ENCODE measurements at regions not wholly inside any gene's neighbourhood (a gene's known extent, or its start where the extent isn't known, plus 50 kb on each side); places are given as distances from the start of the nearest gene placed in this dataset.

- Histone ChIP-seq H3K9me3 (replicated peaks) (no peaks in the 10 kb centered on the region), H3K4me3 (no peak overlapping the region), H3K4me1 (replicated peaks) (peaks cover 37% of the 10 kb centered on the region), H3K27ac (no peak overlapping the region), H3K36me3 (no peaks in the 10 kb centered on the region), H3K27me3 (replicated peaks) (no peaks in the 10 kb centered on the region)
- no peak for DNase-seq (ENCODE audit: low read depth in 1 of 2, low spot score in 2 of 2)
Observed at GRCh38 chr10:62578916-62579315, 204.7 kb downstream of the ZNF365 start.

- DNase-seq (ENCODE audit: low read depth in 1 of 2, low spot score in 2 of 2), result no peak
- Histone ChIP-seq H3K4me3 (no peak overlapping the region), H3K4me1 (replicated peaks) (peaks cover 50% of the 10 kb centered on the region), H3K36me3 (no peaks in the 10 kb centered on the region), H3K27me3 (replicated peaks) (no peaks in the 10 kb centered on the region), H3K9me3 (replicated peaks) (no peaks in the 10 kb centered on the region), H3K27ac (no peak overlapping the region)
Observed at GRCh38 chr10:62580396-62580795, 206.2 kb downstream of the ZNF365 start.

GRCh38 chr10:62581351-62581750 lies 207.2 kb downstream of the ZNF365 start:
- Histone ChIP-seq H3K4me1 (replicated peaks) (peaks cover 58% of the 10 kb centered on the region), H3K4me3 (no peak overlapping the region), H3K9me3 (replicated peaks) (no peaks in the 10 kb centered on the region), H3K27me3 (replicated peaks) (no peaks in the 10 kb centered on the region), H3K27ac (no peak overlapping the region), H3K36me3 (no peaks in the 10 kb centered on the region)
- DNase-seq (ENCODE audit: low read depth in 1 of 2, low spot score in 2 of 2), result no peak

GRCh38 chr10:62582101-62582705 lies 208.0 kb downstream of the ZNF365 start:
- Histone ChIP-seq H3K27ac (peak overlapping the region; percentile 82), H3K27me3 (replicated peaks) (no peaks in the 10 kb centered on the region)

GRCh38 chr10:62582804-62583208 lies 208.6 kb downstream of the ZNF365 start:
- H3K27me3 ChIP-seq (replicated peaks), result no peaks in the 10 kb centered on the region
- H3K9me3 ChIP-seq (replicated peaks), result no peaks in the 10 kb centered on the region
- DNase-seq (ENCODE audit: low read depth in 1 of 2, low spot score in 2 of 2), result peak; percentile 74 to 86
- H3K4me1 ChIP-seq (replicated peaks), result peaks cover 49% of the 10 kb centered on the region
- H3K36me3 ChIP-seq, result no peaks in the 10 kb centered on the region
- no peak overlapping the region for H3K4me3 ChIP-seq
- peak overlapping the region; percentile 82 for H3K27ac ChIP-seq

More at GRCh38 chr10:62582101-62582705, 208.0 kb downstream of the ZNF365 start:
- Histone ChIP-seq H3K4me3 (no peak overlapping the region), H3K4me1 (replicated peaks) (peaks cover 55% of the 10 kb centered on the region), H3K9me3 (replicated peaks) (no peaks in the 10 kb centered on the region), H3K36me3 (no peaks in the 10 kb centered on the region)
- DNase-seq (ENCODE audit: low read depth in 1 of 2, low spot score in 2 of 2), result no peak

- Histone ChIP-seq H3K36me3 (no peaks in the 10 kb centered on the region), H3K27ac (peak overlapping the region; percentile 82), H3K4me3 (no peak overlapping the region), H3K4me1 (replicated peaks) (peaks cover 45% of the 10 kb centered on the region), H3K9me3 (replicated peaks) (no peaks in the 10 kb centered on the region), H3K27me3 (replicated peaks) (no peaks in the 10 kb centered on the region)
- peak; percentile 86 to 91 for DNase-seq (ENCODE audit: low read depth in 1 of 2, low spot score in 2 of 2)
Observed at GRCh38 chr10:62583876-62584615, 209.9 kb downstream of the ZNF365 start.

- no peak overlapping the region for H3K4me3 ChIP-seq
- H3K4me1 ChIP-seq (replicated peaks), result peaks cover 45% of the 10 kb centered on the region
- no peaks in the 10 kb centered on the region for H3K9me3 ChIP-seq (replicated peaks)
- no peaks in the 10 kb centered on the region for H3K36me3 ChIP-seq
- no peak for DNase-seq (ENCODE audit: low read depth in 1 of 2, low spot score in 2 of 2)
- H3K27ac ChIP-seq, result peak overlapping the region; percentile 6
- no peaks in the 10 kb centered on the region for H3K27me3 ChIP-seq (replicated peaks)
Observed at GRCh38 chr10:62584731-62585130, 210.6 kb downstream of the ZNF365 start.

- peaks cover 49% of the 10 kb centered on the region for H3K4me1 ChIP-seq (replicated peaks)
- H3K36me3 ChIP-seq, result no peaks in the 10 kb centered on the region
- peak overlapping the region; percentile 6 for H3K27ac ChIP-seq
- H3K4me3 ChIP-seq, result no peak overlapping the region
- no peak for DNase-seq (ENCODE audit: low read depth in 1 of 2, low spot score in 2 of 2)
- no peaks in the 10 kb centered on the region for H3K9me3 ChIP-seq (replicated peaks)
- H3K27me3 ChIP-seq (replicated peaks), result no peaks in the 10 kb centered on the region
Observed at GRCh38 chr10:62585211-62585775, 211.1 kb downstream of the ZNF365 start.

GRCh38 chr10:62587011-62587410 lies 212.8 kb downstream of the ZNF365 start:
- peaks cover 47% of the 10 kb centered on the region for H3K4me1 ChIP-seq (replicated peaks)
- no peak overlapping the region for H3K27ac ChIP-seq
- DNase-seq (ENCODE audit: low read depth in 1 of 2, low spot score in 2 of 2), result no peak
- H3K4me3 ChIP-seq, result no peak overlapping the region
- no peaks in the 10 kb centered on the region for H3K27me3 ChIP-seq (replicated peaks)
- H3K9me3 ChIP-seq (replicated peaks), result no peaks in the 10 kb centered on the region
- no peaks in the 10 kb centered on the region for H3K36me3 ChIP-seq

GRCh38 chr10:62588116-62588515 lies 213.9 kb downstream of the ZNF365 start:
- Histone ChIP-seq H3K4me1 (replicated peaks) (peaks cover 36% of the 10 kb centered on the region), H3K27ac (no peak overlapping the region), H3K4me3 (no peak overlapping the region), H3K9me3 (replicated peaks) (no peaks in the 10 kb centered on the region), H3K27me3 (replicated peaks) (no peaks in the 10 kb centered on the region), H3K36me3 (no peaks in the 10 kb centered on the region)
- no peak for DNase-seq (ENCODE audit: low read depth in 1 of 2, low spot score in 2 of 2)

GRCh38 chr10:62589689-62590088 lies 214.8 kb upstream of the ADO start:
- DNase-seq (ENCODE audit: low read depth in 1 of 2, low spot score in 2 of 2), result no peak
- H3K4me3 ChIP-seq, result no peak overlapping the region
- no peaks in the 10 kb centered on the region for H3K36me3 ChIP-seq
- no peak overlapping the region for H3K27ac ChIP-seq
- no peaks in the 10 kb centered on the region for H3K9me3 ChIP-seq (replicated peaks)
- peaks cover 22% of the 10 kb centered on the region for H3K4me1 ChIP-seq (replicated peaks)
- no peaks in the 10 kb centered on the region for H3K27me3 ChIP-seq (replicated peaks)

GRCh38 chr10:62590306-62590705 lies 214.2 kb upstream of the ADO start:
- Histone ChIP-seq H3K4me1 (replicated peaks) (peaks cover 16% of the 10 kb centered on the region), H3K9me3 (replicated peaks) (no peaks in the 10 kb centered on the region), H3K36me3 (no peaks in the 10 kb centered on the region), H3K27me3 (replicated peaks) (no peaks in the 10 kb centered on the region), H3K4me3 (no peak overlapping the region), H3K27ac (no peak overlapping the region)
- DNase-seq (ENCODE audit: low read depth in 1 of 2, low spot score in 2 of 2), result no peak

- H3K4me3 ChIP-seq, result no peak overlapping the region
- no peaks in the 10 kb centered on the region for H3K9me3 ChIP-seq (replicated peaks)
- 0 out of 2 replicates have a peak, but pooled peaks cover 1% of the 10 kb centered on the region for H3K27me3 ChIP-seq (replicated peaks)
- H3K27ac ChIP-seq, result no peak overlapping the region
- 0 out of 2 replicates have a peak, but pooled peaks cover 7% of the 10 kb centered on the region for H3K4me1 ChIP-seq (replicated peaks)
- peak in 1 of 2 experiments; percentile 65 for DNase-seq (ENCODE audit: low read depth in 1 of 2, low spot score in 2 of 2)
- H3K36me3 ChIP-seq, result no peaks in the 10 kb centered on the region
Observed at GRCh38 chr10:62594093-62594520, 210.4 kb upstream of the ADO start.

- Histone ChIP-seq H3K4me3 (no peak overlapping the region), H3K9me3 (replicated peaks) (no peaks in the 10 kb centered on the region), H3K4me1 (replicated peaks) (no peaks in the 10 kb centered on the region), H3K27me3 (replicated peaks) (0 out of 2 replicates have a peak, but pooled peaks cover 4% of the 10 kb centered on the region), H3K36me3 (no peaks in the 10 kb centered on the region), H3K27ac (no peak overlapping the region)
- DNase-seq (ENCODE audit: low read depth in 1 of 2, low spot score in 2 of 2), result no peak
Observed at GRCh38 chr10:62597226-62597625, 207.3 kb upstream of the ADO start.
